Smooth muscle cell (in vitro differentiated cells): ENCODE measurements at regions not wholly inside any gene's neighbourhood (a gene's known extent, or its start where the extent isn't known, plus 50 kb on each side); places are given as distances from the start of the nearest gene placed in this dataset.

Source experiments
- DNase-seq: peaks from one replicate; lab custom pipeline; 2025; ENCODE audit not compliant: unreplicated experiment; lab: John Stamatoyannopoulos, UW
- H2AFZ ChIP-seq: fragments of 200-600 bp; sonication (generic); 2 replicates; pipeline ENCODE4 v1.6.0; 2016; ENCODE audit warnings: antibody characterized with exemption, low read depth, mild to moderate bottlenecking
- H3F3A ChIP-seq: fragments of 200-600 bp; sonication (generic); 2 replicates; pipeline ENCODE4 v1.6.0; 2017; ENCODE audit warnings: antibody characterized with exemption, low read depth
- H3K27ac ChIP-seq: fragments of 200-600 bp; sonication (generic); 2 replicates; pipeline ENCODE4 v1.5.1; 2016; ENCODE audit warnings: low read depth, mild to moderate bottlenecking
- H3K27me3 ChIP-seq: fragments of 200-600 bp; sonication (generic); 2 replicates; pipeline ENCODE4 v1.6.1; 2016; ENCODE audit warnings: low read depth, mild to moderate bottlenecking
- H3K36me3 ChIP-seq: fragments of 200-600 bp; sonication (generic); 2 replicates; pipeline ENCODE4 v1.5.1; 2016; ENCODE audit warnings: low read depth
- H3K4me1 ChIP-seq: fragments of 200-600 bp; sonication (generic); 2 replicates; pipeline ENCODE4 v1.5.1; 2016; ENCODE audit warnings: low read depth
- H3K4me2 ChIP-seq: fragments of 200-600 bp; sonication (generic); 2 replicates; pipeline ENCODE4 v1.6.0; 2016; ENCODE audit warnings: mild to moderate bottlenecking
- H3K4me3 ChIP-seq: fragments of 200-600 bp; sonication (generic); 2 replicates; pipeline ENCODE4 v1.5.1; 2016; ENCODE audit warnings: mild to moderate bottlenecking
- H3K79me2 ChIP-seq: fragments of 200-600 bp; sonication (generic); 2 replicates; pipeline ENCODE4 v1.6.0; 2016; ENCODE audit warnings: low read depth, mild to moderate bottlenecking
- H3K9ac ChIP-seq: fragments of 200-600 bp; sonication (generic); 2 replicates; pipeline ENCODE4 v1.6.0; 2016; ENCODE audit warnings: low read depth
- H3K9me3 ChIP-seq: fragments of 200-600 bp; sonication (generic); replicated peaks from 2 replicates; pipeline ENCODE4 v1.5.1; 2016; ENCODE audit warnings: low read depth
- H4K20me1 ChIP-seq: fragments of 200-600 bp; sonication (generic); 2 replicates; pipeline ENCODE4 v1.6.0; 2016; ENCODE audit warnings: low read depth
- WGBS: methylation state at CpG from one replicate; pipeline ENCODE4 v1.1.7; 2016; ENCODE audit warnings: low lambda C conversion rate; 5-methylcytosine and 5-hydroxymethylcytosine counted together
- TF ChIP-seq, protein P1 (sequence below): fragments of 200-600 bp; sonication (generic); IDR thresholded peaks from 2 replicates; pipeline ENCODE4 v1.5.1; 2017; ENCODE audit warnings: borderline replicate concordance, mild to moderate bottlenecking, antibody characterized with exemption; ENCODE audit not compliant: insufficient read depth, poor library complexity, severe bottlenecking

- Histone ChIP-seq H3K9ac (no peak overlapping the region), H3K27me3 (no peaks in the 10 kb centered on the region), H3K27ac (no peak overlapping the region), H3K36me3 (no peaks in the 10 kb centered on the region), H3F3A (no peaks in the 10 kb centered on the region), H4K20me1 (no peaks in the 10 kb centered on the region), H3K4me2 (no peak overlapping the region), H3K4me3 (no peak overlapping the region), H2AFZ (no peak overlapping the region), H3K79me2 (no peaks in the 10 kb centered on the region), H3K9me3 (no peaks in the 10 kb centered on the region), H3K4me1 (peaks cover 13% of the 10 kb centered on the region)
- WGBS, result 79% methylated on average over 6 of the region's 6 CpGs
- no peak for DNase-seq
- TF ChIP-seq, protein P1, sequence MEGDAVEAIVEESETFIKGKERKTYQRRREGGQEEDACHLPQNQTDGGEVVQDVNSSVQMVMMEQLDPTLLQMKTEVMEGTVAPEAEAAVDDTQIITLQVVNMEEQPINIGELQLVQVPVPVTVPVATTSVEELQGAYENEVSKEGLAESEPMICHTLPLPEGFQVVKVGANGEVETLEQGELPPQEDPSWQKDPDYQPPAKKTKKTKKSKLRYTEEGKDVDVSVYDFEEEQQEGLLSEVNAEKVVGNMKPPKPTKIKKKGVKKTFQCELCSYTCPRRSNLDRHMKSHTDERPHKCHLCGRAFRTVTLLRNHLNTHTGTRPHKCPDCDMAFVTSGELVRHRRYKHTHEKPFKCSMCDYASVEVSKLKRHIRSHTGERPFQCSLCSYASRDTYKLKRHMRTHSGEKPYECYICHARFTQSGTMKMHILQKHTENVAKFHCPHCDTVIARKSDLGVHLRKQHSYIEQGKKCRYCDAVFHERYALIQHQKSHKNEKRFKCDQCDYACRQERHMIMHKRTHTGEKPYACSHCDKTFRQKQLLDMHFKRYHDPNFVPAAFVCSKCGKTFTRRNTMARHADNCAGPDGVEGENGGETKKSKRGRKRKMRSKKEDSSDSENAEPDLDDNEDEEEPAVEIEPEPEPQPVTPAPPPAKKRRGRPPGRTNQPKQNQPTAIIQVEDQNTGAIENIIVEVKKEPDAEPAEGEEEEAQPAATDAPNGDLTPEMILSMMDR, result no peak
Measured at GRCh38 chr15:26073430-26074333, 210.6 kb upstream of the ATP10A start.

DNA sequence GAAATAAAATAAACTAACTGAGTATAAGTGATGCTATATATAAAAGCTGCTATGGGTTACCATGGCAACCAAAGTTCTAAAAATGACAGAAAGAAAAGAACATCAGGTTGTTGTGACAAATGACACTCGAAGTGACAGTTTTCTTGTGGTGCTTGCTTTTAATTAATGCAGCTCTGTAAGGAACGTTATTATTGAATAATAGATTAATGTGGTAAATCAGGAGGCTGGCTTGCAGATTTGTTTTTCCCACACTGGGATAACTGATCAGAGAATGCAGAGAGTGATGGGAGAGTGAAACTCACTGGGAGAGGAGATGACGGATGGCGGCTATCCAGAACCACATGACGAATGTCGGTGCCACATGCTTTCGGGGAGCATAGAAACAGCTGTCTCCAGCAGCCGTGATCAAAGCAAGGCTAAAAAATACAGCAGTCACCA lies 207.0 kb upstream of the ATP10A start:
- DNase-seq, result no peak
- H3K27ac ChIP-seq, result no peak overlapping the region
- H3K4me1 ChIP-seq, result peaks cover 18% of the 10 kb centered on the region
- WGBS, result 85% methylated on average over 8 of the region's 8 CpGs
- H3K9ac ChIP-seq, result no peak overlapping the region
- H3K27me3 ChIP-seq, result no peaks in the 10 kb centered on the region
- H3F3A ChIP-seq, result no peaks in the 10 kb centered on the region
- TF ChIP-seq, protein P1, result no peak
- no peaks in the 10 kb centered on the region for H3K79me2 ChIP-seq
- H3K36me3 ChIP-seq, result no peaks in the 10 kb centered on the region
- H3K4me2 ChIP-seq, result no peak overlapping the region
- H3K4me3 ChIP-seq, result no peak overlapping the region
- H4K20me1 ChIP-seq, result no peaks in the 10 kb centered on the region
- H2AFZ ChIP-seq, result no peak overlapping the region
- no peaks in the 10 kb centered on the region for H3K9me3 ChIP-seq

DNA sequence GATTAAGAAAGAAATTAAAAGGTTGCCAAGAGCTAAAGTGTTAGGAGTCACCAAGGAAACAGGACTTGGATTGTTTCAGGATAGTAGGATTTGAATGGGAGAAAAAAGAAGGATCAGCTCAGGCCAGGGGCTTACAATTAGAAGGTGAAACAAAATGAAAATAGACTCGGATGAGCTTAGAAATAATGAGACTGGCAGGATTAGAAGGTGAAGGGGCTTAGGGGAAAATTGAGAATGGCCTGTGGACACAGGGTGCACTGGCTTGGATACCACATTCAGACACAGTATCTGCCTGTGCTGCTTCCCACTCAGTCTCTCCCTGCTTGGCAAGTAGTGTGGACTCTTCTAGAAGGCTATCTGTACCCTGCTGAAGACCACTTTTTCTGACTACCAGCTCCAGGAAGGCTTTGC lies 206.1 kb upstream of the ATP10A start:
- H3K79me2 ChIP-seq, result no peaks in the 10 kb centered on the region

More for the DNA sequence above, 206.1 kb upstream of the ATP10A start:
- 96% methylated on average over 1 of the region's 1 CpG for WGBS
- Histone ChIP-seq H3F3A (no peaks in the 10 kb centered on the region), H3K27me3 (no peaks in the 10 kb centered on the region), H2AFZ (no peak overlapping the region), H3K9ac (no peak overlapping the region), H3K36me3 (no peaks in the 10 kb centered on the region), H3K4me3 (no peak overlapping the region), H4K20me1 (no peaks in the 10 kb centered on the region), H3K4me1 (peaks cover 18% of the 10 kb centered on the region), H3K4me2 (no peak overlapping the region), H3K9me3 (no peaks in the 10 kb centered on the region), H3K27ac (no peak overlapping the region)
- no peak for DNase-seq
- TF ChIP-seq, protein P1, result no peak
